DMS79 treated with DMSO at 0.1 percent for 48 hours (cell line): ENCODE measurements at regions not wholly inside any gene's neighbourhood (a gene's known extent, or its start where the extent isn't known, plus 50 kb on each side); places are given as distances from the start of the nearest gene placed in this dataset.

Experiments
- DNase-seq: peaks from one replicate; lab custom pipeline; 2025; lab: John Stamatoyannopoulos, UW

DNA sequence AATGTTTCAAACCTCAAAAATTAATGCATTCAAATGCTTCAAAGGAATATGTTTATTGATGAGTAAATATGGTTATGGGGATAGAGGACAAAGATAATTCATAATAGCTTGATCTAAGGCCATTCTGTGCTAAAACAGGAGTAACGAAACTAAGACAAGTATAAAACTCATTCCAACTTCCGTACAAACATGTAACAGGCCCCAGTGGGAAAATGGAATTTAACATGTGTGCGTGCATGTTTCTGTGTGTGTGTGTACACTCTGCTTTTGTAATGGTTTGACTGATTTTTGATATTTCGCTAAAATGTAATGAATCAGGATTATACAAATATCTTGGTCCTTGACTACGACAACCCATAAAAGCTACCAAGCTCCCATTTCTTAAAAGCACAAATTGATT is 91.0 kb downstream of the KLF12 start:
- no peak for DNase-seq

DNA sequence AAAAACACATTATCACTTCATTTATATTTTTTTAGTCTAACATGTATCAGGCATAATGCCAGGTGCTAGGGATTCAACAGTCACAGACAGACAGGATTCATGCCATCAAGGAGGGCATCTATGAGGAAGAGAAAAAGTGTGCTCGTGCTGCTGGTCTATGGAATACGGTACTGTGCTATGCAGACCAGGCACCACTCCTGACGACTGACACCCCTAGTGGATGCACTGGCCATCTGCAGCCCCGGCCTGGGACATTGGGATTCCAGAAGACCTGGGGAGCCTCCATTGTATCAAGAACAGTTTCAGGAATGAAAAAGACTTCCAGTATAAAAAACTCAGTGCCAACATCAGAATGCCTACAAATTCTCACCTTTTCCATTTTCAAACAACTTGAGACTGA is 94.0 kb downstream of the KLF12 start:
- DNase-seq = no peak

DNA sequence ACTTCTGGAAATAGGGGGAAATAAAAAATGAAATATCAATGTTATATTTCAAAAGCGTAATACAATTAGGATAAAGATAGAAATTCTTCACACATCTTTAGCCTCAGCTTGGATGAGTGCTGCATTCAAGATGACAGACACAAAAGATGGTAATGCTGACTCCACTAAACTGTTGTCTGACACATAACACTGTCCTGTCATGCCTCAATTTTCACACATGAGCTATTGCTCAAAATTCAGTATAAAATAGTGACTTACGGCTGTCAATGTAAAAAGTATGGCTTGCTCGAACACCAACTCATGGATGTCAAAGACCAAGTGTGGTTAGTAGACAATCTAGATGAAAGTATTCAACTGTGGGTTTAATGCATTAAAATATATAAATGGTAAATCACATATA is 94.5 kb downstream of the KLF12 start:
- no peak for DNase-seq

DNA sequence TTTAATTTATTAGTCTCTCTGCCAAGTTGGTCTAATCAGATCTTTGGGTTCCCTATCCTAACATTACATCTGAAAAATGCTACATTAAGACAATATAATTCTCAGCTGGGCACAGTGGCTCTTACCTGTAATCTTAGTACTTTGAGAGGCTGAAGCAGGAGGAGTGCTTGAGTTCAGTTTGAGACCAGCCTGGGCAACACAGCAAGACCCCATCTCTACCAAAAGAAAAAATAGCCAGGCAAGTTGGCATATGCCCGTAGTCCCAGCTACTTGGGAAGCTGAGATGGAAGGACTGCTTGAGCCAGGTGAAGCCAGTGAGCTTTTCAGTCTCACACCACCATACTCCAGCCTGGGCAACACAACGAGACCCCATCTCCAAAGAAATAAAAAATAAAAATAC is 95.0 kb downstream of the KLF12 start:
- DNase-seq = no peak

DNA sequence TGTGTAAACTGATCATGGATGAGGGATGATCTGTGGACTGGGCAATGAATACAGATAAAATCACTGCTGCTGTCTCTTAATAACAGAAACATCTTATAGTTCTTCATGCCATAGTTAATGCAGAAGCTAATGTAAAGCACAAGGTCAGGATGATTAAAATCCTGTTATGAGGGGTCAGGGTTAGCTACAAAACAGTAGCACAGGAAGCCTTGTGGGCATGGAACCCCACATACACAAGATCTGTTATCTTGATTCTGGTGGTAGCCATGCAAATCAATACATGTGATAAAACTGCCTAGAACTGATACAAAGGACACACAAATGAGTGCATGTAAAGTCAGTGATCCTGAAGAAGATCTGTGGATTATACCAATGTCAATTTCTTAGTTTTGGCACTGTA is 96.4 kb downstream of the KLF12 start:
- DNase-seq = no peak

DNA sequence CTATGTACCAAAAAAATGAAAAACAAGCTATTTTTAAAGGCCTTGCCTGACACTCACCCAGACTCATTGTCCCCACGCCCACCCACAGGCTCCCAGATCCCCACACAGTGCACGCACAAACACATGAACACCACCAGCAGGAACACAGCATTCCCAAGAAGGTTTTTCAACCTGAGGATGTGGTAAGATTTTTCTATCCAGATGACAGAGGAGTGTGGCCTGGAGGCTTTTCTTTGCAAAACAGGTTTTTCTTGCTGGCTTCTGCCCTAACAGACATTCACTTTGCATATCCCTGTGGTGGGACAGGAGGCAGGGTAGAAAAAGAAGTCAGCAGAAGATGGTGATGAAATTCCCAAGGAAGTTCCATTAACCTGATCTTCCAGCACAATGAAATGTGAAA is 97.8 kb downstream of the KLF12 start:
- peak; percentile 3 for DNase-seq

DNA sequence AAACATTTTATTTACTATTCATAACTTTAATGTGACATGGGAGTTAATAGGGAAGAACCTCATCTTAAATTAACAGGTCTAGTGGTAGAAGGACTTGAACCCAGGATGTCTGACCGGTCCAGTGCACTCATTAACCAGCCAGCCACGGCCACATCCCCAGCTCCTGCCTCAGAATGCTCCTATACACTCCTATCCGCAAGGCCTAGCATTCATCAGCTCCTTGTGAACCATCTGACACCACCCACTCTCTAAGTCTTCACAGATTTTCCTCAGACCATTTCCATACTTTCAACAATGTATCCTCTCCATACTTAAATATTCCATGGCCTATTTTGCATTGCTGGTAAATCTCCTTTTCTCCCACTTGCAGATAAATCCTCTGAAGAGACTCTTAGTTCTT is 98.3 kb downstream of the KLF12 start:
- no peak for DNase-seq

DNA sequence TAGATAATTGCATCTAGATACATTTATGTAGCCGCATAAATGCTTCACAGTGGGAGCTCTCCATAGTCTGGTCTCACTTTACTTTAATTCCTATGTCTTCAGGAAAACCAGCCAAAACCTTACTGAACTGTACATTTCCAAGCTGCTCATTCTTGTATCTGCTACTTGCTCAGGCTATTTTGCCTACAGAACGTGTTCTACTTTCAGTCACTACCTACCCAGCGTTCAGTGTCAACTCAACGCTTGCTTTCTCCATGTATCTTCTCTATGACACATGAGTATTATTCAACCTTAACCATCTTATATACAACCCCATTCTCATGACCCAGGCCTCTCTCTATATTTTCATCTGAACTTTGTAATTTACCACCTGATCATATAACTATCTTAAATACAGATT is 101.9 kb downstream of the KLF12 start:
- DNase-seq = no peak

DNA sequence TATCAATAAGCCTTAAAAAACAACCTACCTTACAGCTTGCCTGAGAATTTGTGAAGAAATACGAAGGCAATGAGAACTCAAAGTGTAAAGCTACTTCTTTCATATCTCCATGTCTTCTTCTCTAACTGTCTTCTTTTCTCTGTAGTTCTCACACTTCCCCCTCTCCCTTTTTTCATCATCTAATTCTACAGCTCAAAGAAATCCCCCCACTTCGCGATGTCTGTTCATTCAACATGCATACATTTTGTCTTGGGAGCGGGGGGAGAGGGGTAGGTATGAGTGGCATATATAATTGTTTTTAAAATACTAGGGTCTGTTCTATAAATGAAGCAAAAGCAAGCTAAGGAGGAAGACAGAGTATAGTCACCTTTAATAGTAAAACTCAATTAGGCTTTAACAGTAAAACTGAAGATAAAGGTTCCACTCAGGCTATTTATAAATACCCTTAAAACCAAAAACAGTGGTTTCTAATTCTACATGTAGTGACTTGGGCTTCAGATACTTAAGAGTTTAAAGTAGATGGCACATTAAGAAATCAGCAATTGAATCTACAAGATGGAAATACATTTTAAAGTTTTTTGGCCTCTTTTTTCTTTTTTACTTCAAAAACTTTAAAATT is 106.9 kb downstream of the KLF12 start:
- DNase-seq = no peak

DNA sequence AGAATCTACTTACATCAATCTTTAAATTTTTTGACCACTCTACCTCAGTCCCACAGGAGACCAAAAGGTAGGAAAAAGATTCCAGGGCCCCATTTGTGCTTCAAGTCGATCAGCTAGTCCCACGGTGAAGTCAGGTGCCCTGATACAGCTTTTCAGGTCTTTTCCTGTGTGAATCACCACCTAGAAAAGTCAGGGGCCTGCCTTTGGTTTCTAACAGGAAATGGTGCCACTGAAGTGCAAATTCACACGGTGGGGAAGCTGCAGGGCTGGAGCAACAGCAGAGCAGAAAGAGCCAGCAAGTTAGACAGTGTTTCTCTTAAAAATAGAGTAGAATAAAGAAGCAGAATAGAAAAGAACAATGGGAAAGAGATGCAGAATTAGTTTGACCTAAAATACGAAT is 107.5 kb downstream of the KLF12 start:
- DNase-seq = no peak

DNA sequence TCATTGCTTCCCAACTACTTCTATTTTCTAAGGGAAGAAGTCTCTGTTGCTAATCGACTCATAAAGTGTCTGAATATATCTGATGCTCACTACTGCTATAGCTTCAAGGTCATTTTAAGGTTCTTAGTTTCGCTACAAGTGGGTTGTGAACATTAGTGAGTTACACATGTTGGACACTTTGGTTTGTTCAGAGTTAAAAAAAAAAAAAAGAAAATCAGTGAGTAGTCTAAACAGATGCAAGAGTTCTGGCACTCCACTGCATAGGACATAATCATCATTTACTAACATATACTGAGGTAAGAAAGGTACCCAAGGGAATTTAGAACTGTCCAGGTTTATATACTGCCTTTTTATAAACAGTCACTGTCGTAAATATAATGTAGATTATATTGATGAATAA is 108.8 kb downstream of the KLF12 start:
- DNase-seq = no peak

DNA sequence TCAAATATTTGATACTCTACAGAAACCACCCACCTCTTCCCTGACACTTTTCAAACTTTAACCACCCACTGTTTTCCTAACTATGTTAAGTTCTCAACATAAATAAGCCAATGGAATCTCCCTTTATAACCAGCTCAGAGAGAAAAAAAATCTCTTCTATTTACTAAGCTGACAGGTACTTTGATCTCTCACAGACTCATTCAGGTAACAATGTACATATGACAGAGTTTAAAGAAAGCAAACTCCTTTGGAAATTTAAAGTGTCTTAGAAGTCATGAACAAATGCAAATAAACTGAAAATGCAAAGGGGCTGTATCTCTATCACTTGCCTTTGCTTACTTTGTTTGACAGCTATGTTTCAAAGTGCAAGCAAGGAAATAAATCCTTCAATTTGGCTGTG is 109.3 kb downstream of the KLF12 start:
- DNase-seq = no peak

DNA sequence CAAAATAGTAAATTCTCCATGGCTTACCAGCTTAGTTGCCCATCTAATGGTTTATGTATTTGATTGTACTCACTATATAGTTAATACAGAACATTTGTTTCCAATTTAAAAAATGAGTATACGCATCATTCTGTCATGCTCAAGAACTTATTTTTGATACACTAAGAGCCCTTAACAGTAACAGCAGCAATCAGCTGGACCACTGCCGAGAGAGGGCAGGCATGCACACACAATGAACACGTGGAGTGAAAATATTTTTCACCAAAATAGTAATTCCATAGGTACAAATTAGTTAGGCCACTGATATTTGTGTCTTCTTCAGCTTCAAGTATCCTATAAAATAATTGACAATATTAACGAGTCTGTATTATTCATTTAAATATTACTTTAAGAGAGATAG is 109.9 kb downstream of the KLF12 start:
- DNase-seq = no peak

DNA sequence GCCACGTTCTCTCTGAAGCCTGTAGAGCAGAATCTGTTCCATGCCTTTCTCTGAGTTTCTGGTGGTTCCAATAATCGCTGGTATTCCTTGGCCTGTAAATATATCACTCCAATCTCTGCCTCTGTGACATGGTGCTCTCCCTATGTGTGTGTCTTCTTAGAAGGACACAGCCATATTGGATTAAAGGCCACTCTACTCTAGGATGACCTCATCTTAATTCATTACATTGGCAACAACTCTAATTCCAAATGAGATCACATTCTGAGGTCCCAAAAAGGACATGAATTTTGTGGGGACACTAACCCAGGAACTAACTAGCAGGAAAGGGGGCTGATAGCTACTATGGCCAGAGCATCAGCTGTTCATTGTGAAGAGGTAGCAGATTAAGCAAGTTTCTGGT is 110.7 kb downstream of the KLF12 start:
- no peak for DNase-seq

DNA sequence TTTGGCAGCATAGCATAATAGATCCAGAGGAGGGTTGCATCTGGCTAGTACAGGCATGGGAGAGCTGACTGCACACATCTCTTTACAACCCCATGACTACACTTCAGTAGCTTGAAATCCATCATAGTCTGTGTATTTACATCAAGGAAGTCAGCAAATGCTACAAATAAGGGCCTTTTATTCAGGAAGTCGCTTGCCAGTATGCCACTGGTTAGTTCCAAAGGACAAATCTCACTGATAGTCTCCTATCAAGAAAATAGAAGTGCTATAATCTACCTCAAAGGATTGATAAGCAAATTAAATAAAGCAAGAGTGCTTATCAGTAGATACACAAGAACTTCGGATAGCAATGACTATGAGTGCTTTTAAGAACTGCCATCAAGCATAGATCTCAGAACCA is 112.7 kb downstream of the KLF12 start:
- no peak for DNase-seq

DNA sequence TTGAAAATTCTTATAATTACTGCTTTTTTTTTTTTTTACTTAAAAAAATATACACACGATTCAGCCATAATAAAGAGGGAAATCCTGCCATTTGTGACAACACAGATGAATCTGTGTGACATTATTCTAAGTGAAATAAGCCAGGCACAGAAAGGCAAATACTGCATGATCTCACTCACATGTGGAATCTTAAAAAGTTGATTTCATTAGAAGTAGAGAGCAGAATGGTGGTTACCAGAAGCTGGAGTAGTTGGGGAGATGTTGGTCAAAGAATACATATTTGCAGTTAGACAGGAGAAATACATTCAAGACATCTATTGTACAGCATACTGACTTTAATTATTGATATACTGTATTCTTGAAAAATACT is 116.2 kb downstream of the KLF12 start:
- DNase-seq = no peak

DNA sequence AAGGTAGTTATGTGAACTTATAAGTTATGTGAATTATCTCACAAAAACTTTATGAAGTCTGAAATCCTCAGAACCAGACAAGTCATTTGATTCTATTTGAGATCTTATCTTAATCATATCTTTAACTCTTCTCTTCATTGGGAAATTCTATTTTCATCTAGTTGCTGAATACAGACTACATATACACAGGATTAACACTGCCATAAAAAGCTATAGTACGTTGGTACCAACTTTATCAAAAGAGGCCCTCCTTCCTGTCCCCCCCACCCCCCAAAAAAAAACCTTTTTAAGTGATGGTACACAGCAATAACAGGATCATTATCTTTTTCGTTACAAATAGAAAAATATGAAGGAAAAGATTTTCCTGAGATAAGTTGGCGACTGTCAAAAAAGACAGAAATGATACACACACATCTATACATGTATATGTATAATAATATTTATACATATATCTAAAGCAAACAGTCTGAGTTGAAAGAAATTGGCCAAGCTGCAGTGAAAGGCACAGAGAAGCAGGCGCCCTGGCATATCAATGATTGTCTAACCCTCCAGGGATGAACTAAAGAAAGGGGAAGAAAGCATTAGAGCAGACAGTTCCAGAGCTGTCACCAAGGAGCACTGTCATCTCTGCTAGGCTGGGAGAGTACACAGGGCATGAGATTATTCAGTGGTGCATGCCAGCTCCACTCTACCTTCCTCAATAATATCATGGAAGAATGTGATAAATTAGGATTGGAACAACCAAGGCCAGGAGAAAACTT is 116.7 kb downstream of the KLF12 start:
- DNase-seq = no peak

DNA sequence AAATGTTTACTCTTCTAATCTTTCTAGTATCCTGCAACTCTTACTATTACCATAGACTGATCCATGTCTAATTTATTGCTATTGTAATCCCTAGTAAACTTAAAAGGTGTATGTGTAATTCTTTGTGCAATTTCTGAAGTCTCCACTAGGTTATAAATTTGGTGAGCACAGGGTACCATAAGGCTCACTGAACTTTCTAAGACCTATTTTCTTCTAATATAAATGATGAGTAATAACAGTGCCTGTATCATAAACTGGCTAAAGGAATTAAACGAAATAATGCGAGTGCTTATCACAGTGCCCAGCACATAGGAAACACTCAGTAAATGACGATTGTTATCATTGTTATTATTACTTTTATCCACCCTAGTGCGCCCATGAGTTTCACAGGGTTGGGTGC is 119.1 kb downstream of the KLF12 start:
- no peak for DNase-seq

DNA sequence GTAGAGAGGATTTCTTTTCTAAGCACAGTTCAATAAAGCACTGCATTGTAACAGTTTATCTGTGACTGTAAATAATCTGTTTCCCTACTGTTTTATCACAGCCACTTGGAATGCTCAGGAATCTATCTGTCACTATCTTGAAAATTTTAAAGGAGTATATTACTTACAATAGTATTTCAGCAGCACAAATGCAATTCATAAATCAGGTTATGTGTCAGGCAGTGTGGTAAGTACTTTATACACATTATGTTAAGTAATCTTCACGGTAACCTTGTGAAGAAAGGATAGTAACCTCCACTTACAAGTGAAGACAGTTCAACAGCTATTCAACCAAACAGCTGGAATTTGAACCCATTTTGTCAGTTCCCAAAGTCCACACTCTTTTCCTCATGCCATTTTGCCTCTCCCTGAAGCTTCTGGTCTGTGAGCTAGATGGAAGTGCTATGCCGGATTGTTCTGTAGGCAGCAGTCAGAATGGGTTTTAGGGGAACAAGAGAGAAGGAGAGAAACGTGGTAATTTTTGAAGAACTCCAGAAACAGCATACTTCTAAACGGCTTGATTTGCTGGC is 125.0 kb downstream of the KLF12 start:
- DNase-seq = no peak

DNA sequence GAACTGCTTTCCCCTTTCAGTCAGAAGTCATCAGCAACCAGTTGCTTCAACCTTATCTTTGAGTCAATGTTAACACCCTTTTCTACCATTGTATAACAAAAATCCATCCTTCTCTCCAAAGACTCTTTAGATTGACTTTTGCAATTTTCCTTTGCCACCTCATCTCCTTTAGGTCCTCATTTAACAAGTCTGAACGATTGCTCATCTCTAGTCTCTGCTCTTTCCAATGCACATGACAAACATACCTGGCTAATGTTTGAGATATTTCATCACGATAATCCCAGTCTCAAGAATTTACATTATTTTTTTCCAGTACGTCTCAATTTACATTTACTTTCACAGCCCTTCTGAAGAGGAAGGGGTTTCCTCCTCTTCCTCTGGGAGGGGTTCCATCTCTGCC is 127.5 kb downstream of the KLF12 start:
- no peak for DNase-seq

DNA sequence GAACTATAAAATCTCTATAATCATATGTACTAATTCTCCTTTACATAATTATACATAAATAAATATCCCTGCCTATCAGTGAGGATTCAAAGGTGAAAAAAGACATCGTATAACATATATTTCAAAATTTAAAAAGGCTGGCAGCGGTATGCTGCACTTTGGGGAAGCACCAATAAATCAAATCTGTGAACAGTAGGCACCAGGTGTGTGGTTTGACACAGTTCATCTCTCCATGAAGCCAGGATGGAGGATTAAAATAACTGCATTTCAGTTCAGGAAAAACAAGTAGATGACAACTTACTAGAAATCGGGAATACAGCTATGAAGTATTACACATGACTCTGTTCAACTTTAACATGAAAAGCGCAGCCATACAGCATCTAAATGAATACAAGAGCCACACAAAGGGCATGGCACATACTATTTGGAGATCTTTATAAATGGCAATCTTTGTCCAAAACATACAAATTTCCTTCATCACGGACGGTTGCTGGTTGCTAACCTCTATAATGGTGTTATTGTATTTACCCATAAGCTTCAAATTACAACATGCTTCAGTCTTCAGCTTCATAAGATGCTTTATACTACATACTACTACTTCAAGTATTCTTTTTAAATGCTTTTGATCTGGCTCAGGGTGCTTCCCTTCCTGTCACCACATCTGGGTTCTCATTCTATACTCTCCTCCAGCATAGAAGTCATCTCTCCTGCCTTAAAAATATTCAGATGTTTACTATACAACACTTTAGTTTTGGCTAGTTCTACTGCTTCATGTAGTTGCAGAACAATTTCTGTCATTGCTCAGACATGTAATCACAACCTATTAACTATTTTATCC is 128.7 kb downstream of the KLF12 start:
- no peak for DNase-seq

DNA sequence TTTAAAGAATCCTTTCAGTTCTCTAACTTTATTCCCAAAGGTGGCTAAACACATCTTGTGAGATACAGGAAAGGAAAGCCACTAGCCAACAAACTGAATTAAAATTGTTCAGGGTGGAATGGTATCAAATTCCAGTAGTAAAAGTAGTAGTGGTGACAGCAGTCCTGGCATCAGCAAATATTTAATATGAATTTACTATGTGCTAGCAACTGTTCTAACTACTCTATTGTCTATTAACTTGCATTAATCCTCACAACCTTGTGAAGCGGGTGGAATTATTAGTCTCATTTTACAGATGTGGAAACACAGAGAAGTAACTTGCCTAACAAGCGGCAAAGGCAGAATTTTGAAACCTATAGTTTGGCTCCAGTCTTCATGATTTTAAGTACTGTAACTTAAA is 130.1 kb downstream of the KLF12 start:
- DNase-seq = no peak

DNA sequence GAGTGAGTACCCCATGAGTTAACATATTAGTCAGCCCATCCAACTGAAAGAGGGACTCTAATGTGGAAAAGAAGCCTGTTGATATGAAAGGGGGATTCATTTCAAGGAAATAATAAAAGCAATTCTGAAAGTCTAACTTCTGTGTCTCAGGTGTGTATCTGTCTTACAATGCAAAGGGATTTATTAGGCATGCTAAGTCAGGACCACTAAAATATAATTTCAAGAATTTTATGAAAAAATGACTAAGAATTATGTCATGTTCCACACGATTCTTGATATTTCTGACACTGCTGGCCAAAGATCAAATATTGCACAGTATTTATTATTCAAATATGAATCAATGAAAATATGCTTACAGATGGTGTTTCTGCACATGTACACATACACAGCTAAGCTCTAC is 130.8 kb downstream of the KLF12 start:
- no peak for DNase-seq
